Activated effector memory CD4-positive, alpha-beta T cell treated with Interleukin-2 at 50 U/mL for 16 hours (primary cell): ENCODE measurements at regions not wholly inside any gene's neighbourhood (a gene's known extent, or its start where the extent isn't known, plus 50 kb on each side); places are given as distances from the start of the nearest gene placed in this dataset.
"Not testable (repeated sequence)": the region's sequence is repeated elsewhere in the genome, so short reads cannot be mapped to it uniquely, and the experiment has no call there.

Experiments used
- DNase-seq: peaks from one replicate; pipeline ENCODE4 v3.0.0-alpha.2; 2020

- DNase-seq: no peak
Observed at GRCh38 chr13:23947893-23948292, 50.6 kb upstream of the C1QTNF9B start.

GRCh38 chr13:23949200-23949599, 51.9 kb upstream of the C1QTNF9B start:
- no peak for DNase-seq

GRCh38 chr13:23949736-23950135, 52.4 kb upstream of the C1QTNF9B start:
- DNase-seq: no peak

- no peak for DNase-seq
Observed at GRCh38 chr13:23950736-23951510, 53.6 kb upstream of the C1QTNF9B start.

GRCh38 chr13:23952796-23953195, 55.5 kb upstream of the C1QTNF9B start:
- DNase-seq: no peak

GRCh38 chr13:23953860-23954512, 56.7 kb upstream of the C1QTNF9B start:
- no peak for DNase-seq

GRCh38 chr13:23955064-23955463, 57.8 kb upstream of the C1QTNF9B start:
- no peak for DNase-seq

GRCh38 chr13:23956106-23956505, 58.8 kb upstream of the C1QTNF9B start:
- DNase-seq: no peak

GRCh38 chr13:23957981-23958380, 60.7 kb upstream of the C1QTNF9B start:
- DNase-seq: no peak

- no peak for DNase-seq
Observed at GRCh38 chr13:23959231-23959862, 62.0 kb upstream of the C1QTNF9B start.

GRCh38 chr13:23960566-23961156, 63.4 kb upstream of the C1QTNF9B start:
- DNase-seq: no peak

- DNase-seq: no peak
Observed at GRCh38 chr13:23963184-23963931, 66.1 kb upstream of the C1QTNF9B start.

- no peak for DNase-seq
Observed at GRCh38 chr13:23963947-23964346, 66.6 kb upstream of the C1QTNF9B start.

- DNase-seq: no peak
Observed at GRCh38 chr13:23965346-23965745, 68.0 kb upstream of the C1QTNF9B start.

GRCh38 chr13:23966221-23966690, 69.0 kb upstream of the C1QTNF9B start:
- no peak for DNase-seq

GRCh38 chr13:23966691-23967615, 69.7 kb upstream of the C1QTNF9B start:
- no peak for DNase-seq

- DNase-seq: not testable (repeated sequence)
Observed at GRCh38 chr13:23967792-23968191, 70.5 kb upstream of the C1QTNF9B start.

- no peak for DNase-seq
Observed at GRCh38 chr13:23969647-23970046, 72.3 kb upstream of the C1QTNF9B start.

GRCh38 chr13:23979361-23980159, 82.3 kb upstream of the C1QTNF9B start:
- no peak for DNase-seq

GRCh38 chr13:23980160-23980551, 82.9 kb upstream of the C1QTNF9B start:
- DNase-seq: peak; percentile 70

- no peak for DNase-seq
Observed at GRCh38 chr13:23983671-23984070, 86.4 kb upstream of the C1QTNF9B start.
